HG02759 (cell line): ENCODE measurements at regions not wholly inside any gene's neighbourhood (a gene's known extent, or its start where the extent isn't known, plus 50 kb on each side); places are given as distances from the start of the nearest gene placed in this dataset.

Experiments
- ATAC-seq: cut with Tn5 transposase; IDR thresholded peaks from one replicate; pipeline ENCODE4 v1.9.1; 2021; ENCODE audit warnings: mild to moderate bottlenecking, moderate library complexity; ENCODE audit not compliant: unreplicated experiment

GRCh38 chr4:28351102-28351501, 1490.5 kb downstream of the STIM2 start:
- ATAC-seq: no peak

GRCh38 chr4:28351826-28352225, 1491.2 kb downstream of the STIM2 start:
- no peak for ATAC-seq

- no peak for ATAC-seq
Measured at GRCh38 chr4:28354880-28355656, 1494.4 kb downstream of the STIM2 start.

- no peak for ATAC-seq
Measured at GRCh38 chr4:28357990-28358389, 1497.3 kb downstream of the STIM2 start.

- ATAC-seq: no peak
Measured at GRCh38 chr4:28358606-28359005, 1498.0 kb downstream of the STIM2 start.

- no peak for ATAC-seq
Measured at GRCh38 chr4:28360681-28361080, 1500.0 kb downstream of the STIM2 start.

GRCh38 chr4:28362169-28362568, 1501.5 kb downstream of the STIM2 start:
- no peak for ATAC-seq

GRCh38 chr4:28369499-28369898, 1508.9 kb downstream of the STIM2 start:
- ATAC-seq: no peak

GRCh38 chr4:28373191-28373590, 1512.5 kb downstream of the STIM2 start:
- no peak for ATAC-seq

- ATAC-seq: no peak
Measured at GRCh38 chr4:28373601-28374000, 1513.0 kb downstream of the STIM2 start.

- ATAC-seq: no peak
Measured at GRCh38 chr4:28378109-28378830, 1517.6 kb downstream of the STIM2 start.

GRCh38 chr4:28385801-28386200, 1525.2 kb downstream of the STIM2 start:
- ATAC-seq: no peak

GRCh38 chr4:28386776-28387175, 1526.1 kb downstream of the STIM2 start:
- ATAC-seq: no peak

GRCh38 chr4:28388471-28388870, 1527.8 kb downstream of the STIM2 start:
- no peak for ATAC-seq

GRCh38 chr4:28391877-28392276, 1531.2 kb downstream of the STIM2 start:
- ATAC-seq: no peak

GRCh38 chr4:28402751-28403150, 1542.1 kb downstream of the STIM2 start:
- ATAC-seq: no peak

- ATAC-seq: no peak
Measured at GRCh38 chr4:28421221-28421620, 1560.6 kb downstream of the STIM2 start.

GRCh38 chr4:28426251-28426650, 1565.6 kb downstream of the STIM2 start:
- ATAC-seq: no peak

GRCh38 chr4:28427306-28428085, 1566.9 kb downstream of the STIM2 start:
- ATAC-seq: no peak

GRCh38 chr4:28432348-28433025, 1571.8 kb downstream of the STIM2 start:
- no peak for ATAC-seq

GRCh38 chr4:28435314-28435713, 1574.7 kb downstream of the STIM2 start:
- ATAC-seq: no peak
